GM12874 (cell line): ENCODE measurements at regions not wholly inside any gene's neighbourhood (a gene's known extent, or its start where the extent isn't known, plus 50 kb on each side); places are given as distances from the start of the nearest gene placed in this dataset.

Experiments
- CTCF ChIP-seq: IDR thresholded peaks from 2 replicates; pipeline ENCODE4 v1.5.1; 2011; ENCODE audit warnings: low read depth, mild to moderate bottlenecking, control low read depth, low read length, moderate library complexity; ENCODE audit not compliant: insufficient read depth

- no peak for TF ChIP-seq CTCF
Observed at GRCh38 chr11:41519696-41520095, 60.2 kb upstream of the LRRC4C start.

GRCh38 chr11:41522391-41522790 lies 62.9 kb upstream of the LRRC4C start:
- no peak for TF ChIP-seq CTCF

- no peak for TF ChIP-seq CTCF
Observed at GRCh38 chr11:41522899-41523672, 63.6 kb upstream of the LRRC4C start.

GRCh38 chr11:41527530-41527929 lies 68.1 kb upstream of the LRRC4C start:
- TF ChIP-seq CTCF: no peak

- no peak for TF ChIP-seq CTCF
Observed at GRCh38 chr11:41532413-41532812, 73.0 kb upstream of the LRRC4C start.

- no peak for TF ChIP-seq CTCF
Observed at GRCh38 chr11:41533761-41534160, 74.3 kb upstream of the LRRC4C start.

GRCh38 chr11:41534391-41534790 lies 74.9 kb upstream of the LRRC4C start:
- no peak for TF ChIP-seq CTCF
